ENCODE measurements at regions not wholly inside any gene's neighbourhood (a gene's known extent, or its start where the extent isn't known, plus 50 kb on each side); places are given as distances from the start of the nearest gene placed in this dataset.
A peak's percentile ranks its signal among the peaks of the same experiment; 100 is the strongest.

GRCh38 chr6:18595774-18596530, 208.8 kb downstream of the RNF144B start:
- Histone ChIP-seq H3K9ac (ENCODE audit: low read depth, low read length) (no peak overlapping the region), H4K20me1 (ENCODE audit: insufficient read depth, low read length) (no peaks in the 10 kb centered on the region), H2AK9ac (replicated peaks; ENCODE audit: low read depth, low read length, poor library complexity) (no peak overlapping the region), H3K18ac (ENCODE audit: low read depth, low read length) (no peak overlapping the region), H3K14ac (replicated peaks; ENCODE audit: low read depth, low read length) (no peak overlapping the region), H3K27ac (ENCODE audit: insufficient read depth, low read length) (no peak overlapping the region), H3K4ac (ENCODE audit: low read depth, low read length) (no peak overlapping the region), H3K79me1 (ENCODE audit: low read depth in 1 of 2, low read length in 2 of 2) (no peaks in the 10 kb centered on the region), H2AFZ (replicated peaks; ENCODE audit: low read length, poor library complexity) (no peak overlapping the region), H3K27me3 (ENCODE audit: control insufficient read depth, insufficient read depth, low read length) (no peaks in the 10 kb centered on the region; the same call in 1 of the 2 replicates), H4K8ac (ENCODE audit: low read depth in 2 of 2, low read length in 2 of 2) (no peak overlapping the region), H3K4me1 (ENCODE audit: control insufficient read depth, insufficient read depth, low read length) (no peaks in the 10 kb centered on the region), H2BK20ac (ENCODE audit: low read depth, low read length) (no peak overlapping the region), H3K9me3 (ENCODE audit: control insufficient read depth, insufficient read depth, low read length) (no peaks in the 10 kb centered on the region), H2BK5ac (ENCODE audit: low read depth, low read length, poor library complexity, severe bottlenecking) (no peak overlapping the region), H2BK120ac (ENCODE audit: low read depth, low read length) (no peak overlapping the region), H3K56ac (ENCODE audit: extremely low read depth, insufficient read depth, low read length) (no peak overlapping the region), H3K36me3 (ENCODE audit: control insufficient read depth, insufficient read depth, low read length) (no peaks in the 10 kb centered on the region), H4K5ac (ENCODE audit: low read depth, low read length) (no peak overlapping the region), H2AK5ac (ENCODE audit: low read depth, low read length) (no peak overlapping the region), H3K23ac (ENCODE audit: low read depth, low read length) (no peak overlapping the region), H3K9me1 (ENCODE audit: insufficient read depth, low read length) (no peaks in the 10 kb centered on the region), H4K91ac (ENCODE audit: insufficient read depth, low read depth, low read length) (no peak overlapping the region), H2BK15ac (ENCODE audit: low read depth, low read length) (no peak overlapping the region), H3K4me2 (ENCODE audit: low read depth, low read length) (no peak overlapping the region; the same call in 1 of the 2 replicates), H3K4me3 (ENCODE audit: insufficient read depth, low read depth, low read length) (no peak overlapping the region)
- intact Hi-C loops (cut with micrococcal nuclease), result loop anchor here (1.0 kb wide), 2 partner anchors 1256 to 1460 kb away; no protein-coding TSS in a partner anchor
- dilution Hi-C loops (cut with HindIII; ENCODE audit: low sequenced_read_pairs, unreplicated experiment), result no loop called here
- no peak for TF ChIP-seq MXI1 (IDR thresholded peaks at IDR 0.05; ENCODE audit: borderline replicate concordance, low read depth, low read length)
- no peak for TF ChIP-seq POLR2A (IDR thresholded peaks at IDR 0.05; ENCODE audit: low read depth, low read length)
- no peak for TF ChIP-seq BHLHE40 (IDR thresholded peaks at IDR 0.05; ENCODE audit: low read depth, low read length)
- TF ChIP-seq CTCF (conservative IDR thresholded peaks at IDR 0.05; ENCODE audit: low read depth, low read length), result peak; percentile 89
- peak; percentile 65; the same call in 1 of the 2 replicates for TF ChIP-seq SMC3 (IDR thresholded peaks at IDR 0.05; ENCODE audit: low read depth, low read length)
- peak; percentile 82 for TF ChIP-seq RAD21 (IDR thresholded peaks at IDR 0.05; ENCODE audit: low read length)
- DNase-seq (peak; percentile 63), ATAC-seq (ENCODE audit: low read depth) (peak; percentile 99)
- POLR2A ChIA-PET (ENCODE audit: unreplicated experiment), result no interaction called here
- WGBS, 2 experiments (ENCODE audit: extremely low coverage in 2 of 2, insufficient read length in 1 of 2), result no CpG with 5 or more reads among the region's 11 CpGs
- no TSS peak for BruUV-seq (replicated peaks)
- in situ Hi-C loops (cut with MboI; ENCODE audit: low sequenced_read_pairs), result loop anchor here (25.0 kb wide), 1 partner anchor 1266 kb away; no protein-coding TSS in a partner anchor
- CTCF ChIA-PET, result interaction anchor here (1.0 to 1.5 kb wide), 4 partner anchors 10 to 1460 kb away, joined by 3 to 10 read pairs (median 6); no protein-coding TSS in a partner anchor

Measured in IMR-90 (cell line).